NCI-H1930 (cell line): ENCODE measurements at regions not wholly inside any gene's neighbourhood (a gene's known extent, or its start where the extent isn't known, plus 50 kb on each side); places are given as distances from the start of the nearest gene placed in this dataset.
A peak's percentile ranks its signal among the peaks of the same experiment; 100 is the strongest.

ENCODE experiments used
- DNase-seq, 2 experiments: peaks; one replicate each; lab custom pipeline; 2025; lab: John Stamatoyannopoulos, UW

- DNase-seq, result no peak
Observed at GRCh38 chr1:72936942-72937341, 654.6 kb upstream of the NEGR1 start.

DNA sequence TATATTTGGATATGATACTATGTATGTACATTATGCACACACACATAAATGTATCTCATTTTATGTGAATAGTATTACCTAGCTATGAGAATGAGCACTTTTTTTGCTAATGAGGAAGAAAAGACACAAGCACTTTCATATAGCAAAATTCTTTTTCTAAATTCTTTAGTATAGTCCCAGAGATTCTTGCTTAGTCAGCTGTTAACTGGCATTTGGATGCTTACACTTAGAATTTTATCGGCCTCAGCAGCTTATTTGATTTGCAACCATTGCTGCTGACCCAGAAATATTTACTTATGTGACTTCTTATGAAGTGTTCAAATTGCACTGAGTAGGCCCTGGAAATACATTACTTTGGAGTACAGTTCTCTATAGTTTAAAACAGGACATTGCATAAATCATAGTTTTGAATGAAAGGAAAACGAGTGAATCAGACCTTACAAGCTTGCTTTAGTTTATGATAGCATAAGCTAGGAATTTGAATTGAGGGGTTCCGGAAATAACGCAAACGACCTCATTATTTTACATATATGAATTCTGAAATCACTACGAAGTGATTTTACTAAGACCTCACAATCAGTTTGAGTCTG lies 653.9 kb upstream of the NEGR1 start:
- no peak for DNase-seq

DNA sequence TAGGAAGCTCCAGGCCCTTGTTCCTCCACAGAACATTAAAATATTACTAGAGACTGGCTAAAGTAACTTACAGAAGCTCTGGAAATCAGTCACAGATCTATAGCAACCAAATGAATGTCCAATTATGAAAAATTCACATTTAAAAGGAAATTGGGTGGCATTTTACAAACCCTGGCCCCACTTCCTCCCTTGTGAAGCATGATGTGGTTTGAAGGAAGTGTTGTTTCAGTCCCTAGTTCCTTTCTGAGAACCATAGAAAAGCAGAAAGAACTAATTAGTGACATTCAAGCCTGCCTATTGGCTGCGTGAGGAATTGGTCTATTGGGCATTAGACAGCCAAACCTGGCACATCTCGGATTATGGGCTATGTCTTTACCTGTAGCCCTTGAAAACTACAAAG lies 649.7 kb upstream of the NEGR1 start:
- DNase-seq, result no peak

GRCh38 chr1:72930528-72930927 lies 648.2 kb upstream of the NEGR1 start:
- DNase-seq, result no peak

DNA sequence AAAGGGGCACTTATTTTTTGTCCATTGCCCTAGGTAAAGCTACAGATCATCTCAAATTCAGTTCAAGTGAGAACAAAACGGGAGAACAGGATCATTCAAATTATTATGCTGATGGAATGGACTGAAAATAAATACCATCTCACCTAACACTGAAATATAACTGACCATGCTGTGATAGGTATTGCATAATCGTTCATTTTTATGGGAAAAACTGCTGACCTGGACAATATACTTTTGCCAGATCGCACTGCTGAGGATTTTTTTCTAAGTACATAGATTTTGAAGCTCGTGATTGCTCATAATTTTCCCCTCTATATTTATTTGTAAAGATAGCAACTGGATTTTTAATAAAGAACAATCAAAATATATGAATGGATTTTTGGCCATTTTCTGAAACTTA lies 636.6 kb upstream of the NEGR1 start:
- no peak for DNase-seq

DNA sequence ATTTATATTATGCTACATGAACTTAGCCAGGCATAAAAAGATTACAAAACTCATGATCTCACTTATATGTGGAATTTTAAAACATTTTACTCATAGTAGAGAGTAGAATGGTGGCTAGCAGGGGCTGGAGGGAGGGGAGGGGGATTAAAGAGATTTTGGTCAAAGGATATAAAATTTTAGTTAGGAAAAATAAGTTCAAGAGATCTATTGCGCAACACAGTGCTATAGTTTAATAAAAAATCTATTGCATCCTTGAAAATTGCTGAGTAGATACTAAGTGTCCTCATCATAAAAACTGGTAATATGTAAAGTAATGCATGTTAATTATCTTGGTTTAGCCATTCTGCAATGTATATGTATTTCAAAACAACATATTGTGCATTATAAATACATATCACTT lies 635.6 kb upstream of the NEGR1 start:
- no peak for DNase-seq

- DNase-seq, result no peak
Observed at GRCh38 chr1:72915581-72915980, 633.2 kb upstream of the NEGR1 start.

DNA sequence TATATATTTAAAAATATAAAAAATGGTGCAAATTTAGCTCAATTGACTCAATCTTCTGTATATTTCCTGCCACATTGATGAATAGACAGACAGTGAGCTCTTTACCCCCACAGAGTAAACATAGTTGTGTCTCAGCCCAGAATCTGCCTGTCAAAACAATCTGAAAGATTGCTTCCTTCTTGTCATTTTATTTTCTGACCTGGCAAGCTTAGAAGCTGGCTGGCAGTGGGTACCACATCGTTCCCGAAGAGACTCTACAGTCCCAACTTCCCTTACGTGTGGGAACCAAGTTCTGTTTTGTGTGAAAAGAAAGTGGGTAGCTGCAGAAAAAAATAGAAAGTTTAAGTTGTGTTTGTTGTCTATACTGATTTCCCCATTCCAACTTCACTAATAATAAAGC lies 629.3 kb upstream of the NEGR1 start:
- DNase-seq, result no peak

GRCh38 chr1:72896256-72896655 lies 613.9 kb upstream of the NEGR1 start:
- no peak for DNase-seq

DNA sequence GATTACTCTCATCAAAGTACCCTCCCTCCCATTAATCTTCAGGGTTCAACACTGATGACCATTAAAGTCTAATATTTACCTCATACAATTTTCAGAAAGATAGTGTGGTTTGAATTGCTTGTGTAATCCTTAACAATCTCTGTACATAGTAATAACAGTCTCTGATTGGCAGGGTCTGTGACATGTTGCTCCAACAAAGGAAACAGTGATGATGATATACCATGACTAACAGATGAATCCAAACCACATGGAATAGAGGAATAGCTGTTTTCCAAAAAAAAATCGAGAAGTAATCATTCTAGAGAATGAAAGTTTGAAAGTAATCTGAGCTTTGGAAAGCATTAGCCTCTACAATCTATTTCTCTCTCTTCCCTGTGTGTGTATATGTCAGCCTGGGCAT lies 610.1 kb upstream of the NEGR1 start:
- DNase-seq, result no peak

DNA sequence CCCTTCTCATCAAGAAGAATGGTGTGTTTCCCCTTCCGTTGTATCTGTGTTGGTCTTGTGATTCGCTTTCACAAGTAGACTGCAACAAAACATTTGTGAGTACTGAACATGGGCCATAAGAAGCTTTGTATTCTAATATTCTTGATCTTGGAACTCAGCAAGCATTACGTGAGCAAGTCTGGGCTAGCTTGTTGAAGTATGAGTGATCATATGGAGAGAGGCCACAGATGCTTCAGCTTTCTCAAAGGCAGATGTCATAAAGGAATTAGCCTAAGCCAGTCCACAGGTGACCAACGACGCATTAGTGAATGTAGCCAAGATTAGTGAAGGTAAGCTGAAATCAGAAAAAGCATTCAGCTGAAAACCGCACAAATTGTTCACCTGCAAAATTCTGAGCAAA lies 609.6 kb upstream of the NEGR1 start:
- DNase-seq, result no peak

- DNase-seq, result no peak
Observed at GRCh38 chr1:72885841-72886240, 603.5 kb upstream of the NEGR1 start.

DNA sequence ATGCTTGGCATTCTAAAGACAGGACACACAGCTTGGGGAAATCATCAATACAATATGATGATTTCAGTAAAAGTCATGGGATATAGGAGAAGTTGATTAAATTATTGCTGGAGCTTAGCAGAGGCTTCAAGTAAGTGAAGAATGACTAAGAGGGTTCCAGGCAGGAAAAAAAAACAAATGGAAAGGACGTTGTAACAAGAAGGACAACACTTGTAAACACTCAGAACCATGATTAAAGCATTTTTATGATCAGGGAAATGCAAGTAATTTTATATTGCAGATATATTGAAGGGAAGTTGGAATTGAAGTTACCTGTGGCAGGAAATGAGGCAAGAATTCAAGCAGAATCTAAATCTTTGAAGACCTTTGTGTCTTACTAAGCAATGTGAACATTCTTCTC lies 602.7 kb upstream of the NEGR1 start:
- DNase-seq, result no peak

GRCh38 chr1:72869873-72870272 lies 587.5 kb upstream of the NEGR1 start:
- no peak for DNase-seq

DNA sequence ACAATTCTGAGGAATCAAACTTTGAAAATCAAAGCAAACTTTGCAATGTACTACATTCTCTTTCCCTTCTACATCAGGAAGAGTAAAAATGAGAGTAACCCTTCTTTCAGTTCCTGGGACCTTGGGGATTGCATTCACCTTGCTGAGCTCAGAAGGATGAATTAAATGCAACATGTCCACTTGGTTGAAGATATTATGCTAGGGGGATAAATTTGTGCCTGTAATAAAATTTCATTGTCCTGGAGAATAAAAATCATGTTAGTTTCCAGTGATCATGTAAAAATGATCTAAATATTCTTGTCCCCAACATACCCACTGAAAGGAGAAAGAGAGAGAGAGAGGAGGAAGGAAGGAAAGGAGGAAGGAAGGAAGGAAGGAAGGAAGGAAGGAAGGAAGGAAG lies 587.1 kb upstream of the NEGR1 start:
- DNase-seq, result no peak

DNA sequence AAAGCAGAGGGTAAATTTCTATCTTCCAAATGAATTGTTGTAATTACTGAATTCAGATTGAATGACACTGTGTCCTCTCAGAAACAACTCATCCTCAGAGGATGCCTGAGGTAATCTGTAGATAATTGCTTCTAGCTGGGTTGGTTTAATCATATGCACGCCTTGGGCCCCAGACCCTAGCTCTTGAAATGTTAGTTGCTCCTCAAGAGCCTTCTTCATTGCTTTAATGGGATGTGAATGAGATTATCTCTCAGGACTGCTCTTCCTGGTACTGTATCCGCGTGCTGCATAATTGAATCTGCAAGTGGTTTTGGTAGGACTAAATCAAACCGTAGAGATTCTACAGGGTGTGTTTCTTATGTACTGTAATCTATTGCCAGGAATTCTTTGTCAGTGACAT lies 569.3 kb upstream of the NEGR1 start:
- DNase-seq, result no peak

GRCh38 chr1:72848997-72849396 lies 566.7 kb upstream of the NEGR1 start:
- no peak for DNase-seq

DNA sequence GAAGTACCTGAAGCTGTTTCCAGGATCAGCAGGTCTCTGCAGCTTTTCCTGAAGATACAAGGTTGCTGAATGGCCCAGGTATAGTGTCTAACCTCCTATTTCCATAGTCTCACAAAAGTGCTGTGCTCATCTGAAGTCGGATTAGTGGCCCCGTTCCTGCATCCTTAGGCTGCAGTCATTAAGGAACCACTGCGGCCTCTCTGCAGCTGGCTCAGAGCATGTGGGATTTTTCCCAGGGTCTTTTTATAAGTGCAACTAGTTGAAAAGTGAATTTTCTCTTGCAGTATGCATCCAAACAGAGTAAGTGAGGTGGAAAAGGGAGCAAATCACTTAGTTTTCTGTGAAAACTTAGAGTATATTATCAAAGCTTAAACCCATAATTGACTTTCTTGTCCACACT lies 565.3 kb upstream of the NEGR1 start:
- DNase-seq, result no peak

DNA sequence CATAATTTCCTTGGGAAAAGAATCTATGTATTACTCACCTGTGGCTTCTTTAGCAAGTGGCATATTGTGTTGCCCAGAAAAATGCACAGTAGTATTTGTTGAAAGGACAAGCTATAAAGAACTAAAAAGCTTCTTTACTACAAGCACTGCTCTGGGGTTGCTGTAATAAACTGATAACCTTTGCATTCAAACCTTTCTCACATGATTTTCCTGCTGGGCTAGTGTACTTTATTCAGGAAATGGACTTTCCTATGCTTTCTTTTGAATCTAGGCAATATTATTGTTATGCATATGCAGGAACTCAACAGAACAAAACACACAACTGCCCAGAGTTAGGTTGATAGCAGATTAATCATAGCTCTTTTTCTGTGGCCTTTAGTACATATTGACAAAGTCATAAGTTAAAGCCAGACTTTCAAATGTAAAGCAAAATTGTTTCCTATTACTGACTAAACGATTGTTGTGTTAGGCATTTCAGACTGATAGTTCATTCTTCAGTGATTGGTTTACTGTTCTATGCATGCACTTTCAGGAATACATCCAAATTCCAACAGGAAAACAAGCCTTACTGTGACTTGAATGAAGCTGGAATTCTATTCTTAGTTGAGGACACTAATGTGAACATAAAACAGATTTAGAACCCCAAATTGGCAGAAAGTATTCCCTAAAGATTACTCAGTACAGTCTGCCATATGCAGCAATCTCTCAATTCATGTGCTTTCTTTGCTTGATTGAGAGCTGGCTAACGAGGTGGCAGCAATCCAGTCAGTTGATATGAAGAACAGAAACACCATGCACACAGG lies 564.3 kb upstream of the NEGR1 start:
- DNase-seq, result no peak

DNA sequence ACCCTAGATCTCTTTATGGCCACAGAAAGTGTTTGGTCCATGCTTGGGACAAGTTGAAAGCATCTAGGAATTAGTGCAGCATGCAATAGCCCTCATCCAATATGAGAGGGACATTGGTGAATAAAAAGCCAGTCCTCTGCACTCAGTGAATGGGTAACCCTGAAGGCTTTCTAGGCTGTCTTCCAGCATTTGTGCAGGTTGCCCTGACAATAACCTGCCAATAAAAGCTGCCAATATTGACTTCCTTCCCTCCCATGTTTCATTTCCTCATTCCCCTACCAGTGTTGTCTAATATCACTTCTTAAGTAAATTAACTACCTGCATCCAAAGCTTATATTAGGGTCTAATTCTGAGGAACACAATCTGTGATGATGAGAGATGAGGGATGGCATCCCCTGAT lies 563.6 kb upstream of the NEGR1 start:
- no peak for DNase-seq

GRCh38 chr1:72845381-72845780 lies 563.0 kb upstream of the NEGR1 start:
- DNase-seq, result peak in 1 of 2 experiments; percentile 0

DNA sequence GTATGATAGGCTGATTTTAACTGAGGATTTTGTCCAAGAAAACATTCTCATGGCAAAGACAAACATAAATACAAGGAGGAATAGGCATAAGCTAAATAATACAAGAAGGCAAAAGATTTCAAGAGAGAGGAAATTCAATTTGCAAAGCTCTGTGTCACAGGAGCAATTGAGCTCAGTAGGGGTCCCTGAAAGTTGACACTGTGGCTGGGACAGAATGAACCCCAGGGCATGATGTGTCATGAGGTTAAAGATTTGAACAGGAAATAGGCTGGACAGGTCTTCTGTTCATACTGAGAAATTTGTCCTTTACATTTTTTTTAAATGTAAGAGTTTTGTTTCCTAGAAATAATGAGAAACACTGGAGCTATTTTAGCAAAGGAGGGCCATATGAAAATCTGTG lies 555.4 kb upstream of the NEGR1 start:
- no peak for DNase-seq

DNA sequence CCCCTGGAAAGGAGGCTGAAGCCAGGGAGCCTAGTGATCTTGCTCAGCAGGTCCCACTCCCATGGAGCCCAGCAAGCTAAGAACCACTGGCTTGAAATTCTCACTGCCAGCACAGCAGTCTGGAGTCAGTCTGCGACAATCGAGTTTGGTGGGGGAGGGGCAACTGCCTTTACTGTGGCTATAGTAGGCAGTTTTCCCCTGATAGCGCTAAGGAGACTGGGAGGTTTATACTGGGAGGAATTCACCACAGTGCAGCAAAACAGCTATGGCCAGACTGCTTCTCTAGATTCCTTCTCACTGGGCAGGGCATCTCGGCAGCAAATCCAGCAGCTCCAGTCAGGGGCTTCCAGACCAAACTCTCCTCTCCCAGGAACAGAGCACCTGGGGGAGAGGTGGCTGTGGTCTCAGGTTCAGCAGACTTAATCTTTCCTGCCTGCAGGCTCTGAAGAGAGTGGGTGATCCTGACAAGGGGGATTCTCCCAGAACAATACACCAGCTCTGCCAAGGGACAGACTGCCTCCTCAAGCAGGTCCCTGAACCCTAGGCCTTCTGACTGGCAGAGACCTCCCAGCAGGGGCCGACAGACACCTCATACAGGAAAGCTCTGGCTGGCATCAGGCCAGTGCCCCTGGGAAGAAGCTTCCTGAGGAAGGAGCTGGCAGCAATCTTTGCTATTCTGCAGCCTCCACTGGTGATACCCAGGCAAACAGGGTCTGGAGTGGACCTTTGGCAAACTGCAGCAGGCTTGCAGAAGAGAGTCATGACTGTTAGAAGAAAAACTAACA lies 548.5 kb upstream of the NEGR1 start:
- DNase-seq, result no peak
